K562 (cell line): ENCODE measurements at regions not wholly inside any gene's neighbourhood (a gene's known extent, or its start where the extent isn't known, plus 50 kb on each side); places are given as distances from the start of the nearest gene placed in this dataset.
A peak's percentile ranks its signal among the peaks of the same experiment; 100 is the strongest.

Experiments used
- ATAC-seq: fragments of 200-7000 bp; cut with Tn5 transposase; 3 replicates; pipeline ENCODE4 v1.9.1; 2020; ENCODE audit warnings: moderate library complexity
- BruUV-seq: library from RNA; stranded (reverse); fragments of 400-500 nt; replicated peaks from 2 replicates; lab custom pipeline; 2021; lab: Mats Ljungman, UMichigan
- CTCF ChIA-PET: fragments of 300-600 bp; formaldehyde crosslinking; extraction: SDS; loops from one replicate; lab custom pipeline; 2021; ENCODE audit warnings: low intra/inter-chr PET ratio; lab: Yijun Ruan, JAX
- POLR2A ChIA-PET: fragments of 300-600, 350-650 bp; sonication (Branson Sonifier 250); formaldehyde crosslinking; extraction: SDS; loops from one replicate; lab custom pipeline; 2021; ENCODE audit warnings: antibody characterized with exemption, inconsistent platforms; lab: Yijun Ruan, JAX
- DNase-seq, 4 experiments: peaks; one replicate each; pipeline versions ENCODE4 v3.0.0 to v3.0.0-alpha.2; 2011 to 2018; ENCODE audit warnings: low spot score in 3 of 4, mixed read lengths in 3 of 4; ENCODE audit errors: extremely low read depth in 1 of 4
- FAIRE-seq: peaks from 2 replicates; lab custom pipeline; 2011; peaks lifted over from hg19 to GRCh38; lab: Jason Lieb, UNC
- H2AFZ ChIP-seq: 2 replicates; pipeline ENCODE4 v1.6.0; 2011; ENCODE audit warnings: low read depth, low read length, control low read depth, inconsistent platforms
- H3K27ac ChIP-seq: fragments of 200-600 bp; 3 replicates; pipeline ENCODE4 v1.8.0; 2011; ENCODE audit warnings: low read depth, mild to moderate bottlenecking, control low read depth, inconsistent platforms, low read length, moderate library complexity, mixed read lengths; ENCODE audit errors: extremely low read depth
- H3K27me3 ChIP-seq, 2 experiments: fragments of 300-600 bp in 1 of 2; 2 replicates in 1 of 2; 3 replicates in 1 of 2; pipeline versions ENCODE4 v1.6.0 to v1.8.0; 2011; ENCODE audit warnings: inconsistent platforms in 2 of 2, low read length in 2 of 2, mild to moderate bottlenecking in 1 of 2, mixed read lengths in 1 of 2, moderate library complexity in 1 of 2; ENCODE audit not compliant: control insufficient read depth in 2 of 2, insufficient read depth in 2 of 2
- H3K36me3 ChIP-seq: fragments of 300-600 bp; 3 replicates; pipeline ENCODE4 v1.8.0; 2011; ENCODE audit warnings: mild to moderate bottlenecking, low read length, inconsistent platforms; ENCODE audit not compliant: control insufficient read depth, insufficient read depth
- H3K4me1 ChIP-seq, 2 experiments: fragments of 200-600 bp in 1 of 2; replicated peaks in 1 of 2; 2 replicates in 1 of 2; 3 replicates in 1 of 2; pipeline versions ENCODE4 v1.5.1 to v1.8.0; 2011; ENCODE audit warnings: inconsistent platforms in 2 of 2, low read length in 2 of 2, mild to moderate bottlenecking in 1 of 2, mixed read lengths in 1 of 2, moderate library complexity in 1 of 2; ENCODE audit not compliant: control insufficient read depth in 2 of 2, insufficient read depth in 2 of 2
- H3K4me2 ChIP-seq: 2 replicates; pipeline ENCODE4 v1.6.1; 2011; ENCODE audit warnings: low read length, control low read depth, inconsistent platforms, mixed read lengths; ENCODE audit not compliant: insufficient read depth
- H3K4me3 ChIP-seq: fragments of 200-600 bp; sonication (generic), shearing (Covaris generic); 2 replicates; pipeline ENCODE4 v1.5.1; 2016; ENCODE audit warnings: control low read depth, inconsistent platforms
- H3K79me2 ChIP-seq: fragments of 200-600 bp; 3 replicates; pipeline ENCODE4 v1.8.0; 2011; ENCODE audit warnings: low read length, inconsistent platforms; ENCODE audit not compliant: control insufficient read depth, insufficient read depth
- H3K9ac ChIP-seq, 2 experiments: 2 replicates each; pipeline versions ENCODE4 v1.6.0 to v1.6.1; 2011; ENCODE audit warnings: low read depth in 2 of 2, low read length in 2 of 2, control low read depth in 1 of 2, inconsistent platforms in 1 of 2, mild to moderate bottlenecking in 1 of 2, mixed read lengths in 1 of 2; ENCODE audit not compliant: insufficient read depth in 1 of 2
- H3K9me1 ChIP-seq: one replicate; pipeline ENCODE4 v1.6.0; 2011; ENCODE audit warnings: inconsistent platforms, mild to moderate bottlenecking, low read length, moderate library complexity; ENCODE audit not compliant: control insufficient read depth, insufficient read depth
- H3K9me3 ChIP-seq: replicated peaks from 2 replicates; pipeline ENCODE4 v1.5.1; 2011; ENCODE audit warnings: low read depth, low read length, inconsistent platforms; ENCODE audit not compliant: control insufficient read depth, insufficient read depth
- H4K20me1 ChIP-seq: replicated peaks from 2 replicates; pipeline ENCODE4 v1.6.1; 2011; ENCODE audit warnings: low read length, inconsistent platforms, mixed read lengths; ENCODE audit not compliant: control insufficient read depth, insufficient read depth
- ETV1 ChIP-seq: fragments of 450-650 bp; conservative IDR thresholded peaks from 2 replicates; pipeline ENCODE4 v1.6.1; 2016; ENCODE audit warnings: missing genetic modification characterization, control low read depth, low read depth, missing compliant biosample characterization
- EZH2 ChIP-seq: IDR thresholded peaks from 2 replicates; pipeline ENCODE4 v1.6.1; 2012; ENCODE audit warnings: low read depth, mild to moderate bottlenecking, inconsistent platforms, low read length, borderline replicate concordance
- MCM2 ChIP-seq: fragments of 450-650 bp; IDR thresholded peaks from 2 replicates; pipeline ENCODE4 v1.6.1; 2017; ENCODE audit warnings: low read depth, mild to moderate bottlenecking
- WGBS: fragments of 100-300 bp; shearing (Covaris generic); methylation state at CpG from one replicate; pipeline ENCODE4 v1.1.6; 2016; ENCODE audit warnings: low coverage, mixed read lengths; ENCODE audit not compliant: insufficient coverage; ENCODE audit errors: missing lambda C conversion rate; 5-methylcytosine and 5-hydroxymethylcytosine counted together
- in situ Hi-C: fragments of 300-500 bp; cut with MboI; formaldehyde crosslinking; loops from 4 replicates; pipeline ENCODE4 v1.15.0; 2018; ENCODE audit warnings: inconsistent platforms, mixed read lengths
- intact Hi-C: fragments of 100-400 bp; cut with micrococcal nuclease; formaldehyde crosslinking; loops from 2 replicates; pipeline ENCODE4 v1.14.2; 2022
- TF ChIP-seq, protein P1 (sequence below): fragments of 250-450 bp; sonication (Bioruptor Pico); IDR thresholded peaks from 2 replicates; pipeline ENCODE4 v1.8.0; 2022; ENCODE audit warnings: inconsistent platforms, mild to moderate bottlenecking, moderate library complexity, borderline replicate concordance
- TF ChIP-seq, protein P2 (sequence below): fragments of 450-650 bp; IDR thresholded peaks from 2 replicates; pipeline ENCODE4 v1.6.1; 2016; ENCODE audit warnings: low read depth
- TF ChIP-seq, protein P3 (sequence below): sonication (generic); formaldehyde crosslinking; IDR thresholded peaks from 2 replicates; pipeline ENCODE4 v1.8.0; 2022; ENCODE audit warnings: mild to moderate bottlenecking, missing genetic modification reagents

DNA sequence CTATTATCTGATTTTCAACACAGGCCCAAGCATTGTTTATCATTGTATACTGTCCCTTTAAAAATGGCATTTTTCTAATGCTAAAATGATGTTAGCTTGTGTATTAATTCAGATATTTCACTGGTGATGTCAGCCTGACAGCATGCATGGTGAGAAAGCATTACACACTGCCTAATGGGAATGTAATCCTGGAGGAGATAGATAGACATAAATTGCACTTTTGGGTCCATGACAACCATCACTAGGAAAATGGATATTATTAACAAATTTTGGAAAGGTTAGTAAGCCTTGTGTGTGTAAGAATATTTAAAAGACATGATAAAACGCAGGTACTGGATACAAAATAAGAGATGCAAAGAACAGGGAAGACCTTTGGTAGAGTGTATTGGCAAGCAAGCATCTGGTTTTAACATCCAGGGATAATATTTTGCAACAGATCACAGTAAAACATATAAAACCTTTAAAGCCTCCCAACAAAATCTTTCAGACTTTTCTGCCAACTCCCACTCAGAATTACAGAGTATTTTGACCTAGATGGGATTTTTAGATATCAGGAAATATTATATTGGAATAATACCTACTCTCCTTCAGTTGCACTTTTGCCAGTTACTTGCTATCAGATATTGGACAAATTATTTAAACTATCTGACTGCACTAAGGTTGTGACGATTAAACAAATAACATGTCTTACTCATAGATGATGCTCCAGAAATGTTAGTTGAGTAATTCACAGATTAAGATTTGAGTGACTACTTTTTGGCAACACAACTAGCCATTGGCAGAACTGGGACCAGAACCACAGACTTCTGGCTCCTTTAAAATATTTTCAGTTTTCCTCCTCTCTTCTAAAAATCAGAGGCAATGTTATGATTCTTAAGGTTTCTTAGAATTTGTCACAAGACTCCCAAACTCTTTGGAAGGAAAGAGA lies 291.6 kb upstream of the SEMA3C start:
- peaks cover 0 to 8% of the 10 kb centered on the region in 2 experiments; a peak in 2 of 5 replicates for H3K4me1 ChIP-seq
- no peak overlapping the region for H2AFZ ChIP-seq
- no peaks in the 10 kb centered on the region for H3K79me2 ChIP-seq
- FAIRE-seq (no peak), DNase-seq (no peak), ATAC-seq (no peak)
- CTCF ChIA-PET: no interaction called here
- H3K9ac ChIP-seq: no peak overlapping the region
- no peaks in the 10 kb centered on the region for H3K36me3 ChIP-seq
- H3K4me3 ChIP-seq: no peak overlapping the region
- H3K4me2 ChIP-seq: no peak overlapping the region
- H3K9me3 ChIP-seq: no peaks in the 10 kb centered on the region; the same call in 1 of the 2 replicates
- no peaks in the 10 kb centered on the region for H4K20me1 ChIP-seq
- no TSS peak for BruUV-seq
- no peaks in the 10 kb centered on the region for H3K27me3 ChIP-seq
- H3K27ac ChIP-seq: peak overlapping the region; percentile 84; the same call in 1 of the 3 replicates
- POLR2A ChIA-PET: no interaction called here
- WGBS: 8% methylated on average over 2 of the region's 2 CpGs
- H3K9me1 ChIP-seq: no peaks in the 10 kb centered on the region
- in situ Hi-C loops (no loop called here), intact Hi-C loops (no loop called here)
- TF ChIP-seq MCM2 (no peak), EZH2 (no peak), ETV1 (no peak)
- TF ChIP-seq, protein P1, sequence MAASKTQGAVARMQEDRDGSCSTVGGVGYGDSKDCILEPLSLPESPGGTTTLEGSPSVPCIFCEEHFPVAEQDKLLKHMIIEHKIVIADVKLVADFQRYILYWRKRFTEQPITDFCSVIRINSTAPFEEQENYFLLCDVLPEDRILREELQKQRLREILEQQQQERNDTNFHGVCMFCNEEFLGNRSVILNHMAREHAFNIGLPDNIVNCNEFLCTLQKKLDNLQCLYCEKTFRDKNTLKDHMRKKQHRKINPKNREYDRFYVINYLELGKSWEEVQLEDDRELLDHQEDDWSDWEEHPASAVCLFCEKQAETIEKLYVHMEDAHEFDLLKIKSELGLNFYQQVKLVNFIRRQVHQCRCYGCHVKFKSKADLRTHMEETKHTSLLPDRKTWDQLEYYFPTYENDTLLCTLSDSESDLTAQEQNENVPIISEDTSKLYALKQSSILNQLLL (CRISPR knock-in tag): no peak
- TF ChIP-seq, protein P2, sequence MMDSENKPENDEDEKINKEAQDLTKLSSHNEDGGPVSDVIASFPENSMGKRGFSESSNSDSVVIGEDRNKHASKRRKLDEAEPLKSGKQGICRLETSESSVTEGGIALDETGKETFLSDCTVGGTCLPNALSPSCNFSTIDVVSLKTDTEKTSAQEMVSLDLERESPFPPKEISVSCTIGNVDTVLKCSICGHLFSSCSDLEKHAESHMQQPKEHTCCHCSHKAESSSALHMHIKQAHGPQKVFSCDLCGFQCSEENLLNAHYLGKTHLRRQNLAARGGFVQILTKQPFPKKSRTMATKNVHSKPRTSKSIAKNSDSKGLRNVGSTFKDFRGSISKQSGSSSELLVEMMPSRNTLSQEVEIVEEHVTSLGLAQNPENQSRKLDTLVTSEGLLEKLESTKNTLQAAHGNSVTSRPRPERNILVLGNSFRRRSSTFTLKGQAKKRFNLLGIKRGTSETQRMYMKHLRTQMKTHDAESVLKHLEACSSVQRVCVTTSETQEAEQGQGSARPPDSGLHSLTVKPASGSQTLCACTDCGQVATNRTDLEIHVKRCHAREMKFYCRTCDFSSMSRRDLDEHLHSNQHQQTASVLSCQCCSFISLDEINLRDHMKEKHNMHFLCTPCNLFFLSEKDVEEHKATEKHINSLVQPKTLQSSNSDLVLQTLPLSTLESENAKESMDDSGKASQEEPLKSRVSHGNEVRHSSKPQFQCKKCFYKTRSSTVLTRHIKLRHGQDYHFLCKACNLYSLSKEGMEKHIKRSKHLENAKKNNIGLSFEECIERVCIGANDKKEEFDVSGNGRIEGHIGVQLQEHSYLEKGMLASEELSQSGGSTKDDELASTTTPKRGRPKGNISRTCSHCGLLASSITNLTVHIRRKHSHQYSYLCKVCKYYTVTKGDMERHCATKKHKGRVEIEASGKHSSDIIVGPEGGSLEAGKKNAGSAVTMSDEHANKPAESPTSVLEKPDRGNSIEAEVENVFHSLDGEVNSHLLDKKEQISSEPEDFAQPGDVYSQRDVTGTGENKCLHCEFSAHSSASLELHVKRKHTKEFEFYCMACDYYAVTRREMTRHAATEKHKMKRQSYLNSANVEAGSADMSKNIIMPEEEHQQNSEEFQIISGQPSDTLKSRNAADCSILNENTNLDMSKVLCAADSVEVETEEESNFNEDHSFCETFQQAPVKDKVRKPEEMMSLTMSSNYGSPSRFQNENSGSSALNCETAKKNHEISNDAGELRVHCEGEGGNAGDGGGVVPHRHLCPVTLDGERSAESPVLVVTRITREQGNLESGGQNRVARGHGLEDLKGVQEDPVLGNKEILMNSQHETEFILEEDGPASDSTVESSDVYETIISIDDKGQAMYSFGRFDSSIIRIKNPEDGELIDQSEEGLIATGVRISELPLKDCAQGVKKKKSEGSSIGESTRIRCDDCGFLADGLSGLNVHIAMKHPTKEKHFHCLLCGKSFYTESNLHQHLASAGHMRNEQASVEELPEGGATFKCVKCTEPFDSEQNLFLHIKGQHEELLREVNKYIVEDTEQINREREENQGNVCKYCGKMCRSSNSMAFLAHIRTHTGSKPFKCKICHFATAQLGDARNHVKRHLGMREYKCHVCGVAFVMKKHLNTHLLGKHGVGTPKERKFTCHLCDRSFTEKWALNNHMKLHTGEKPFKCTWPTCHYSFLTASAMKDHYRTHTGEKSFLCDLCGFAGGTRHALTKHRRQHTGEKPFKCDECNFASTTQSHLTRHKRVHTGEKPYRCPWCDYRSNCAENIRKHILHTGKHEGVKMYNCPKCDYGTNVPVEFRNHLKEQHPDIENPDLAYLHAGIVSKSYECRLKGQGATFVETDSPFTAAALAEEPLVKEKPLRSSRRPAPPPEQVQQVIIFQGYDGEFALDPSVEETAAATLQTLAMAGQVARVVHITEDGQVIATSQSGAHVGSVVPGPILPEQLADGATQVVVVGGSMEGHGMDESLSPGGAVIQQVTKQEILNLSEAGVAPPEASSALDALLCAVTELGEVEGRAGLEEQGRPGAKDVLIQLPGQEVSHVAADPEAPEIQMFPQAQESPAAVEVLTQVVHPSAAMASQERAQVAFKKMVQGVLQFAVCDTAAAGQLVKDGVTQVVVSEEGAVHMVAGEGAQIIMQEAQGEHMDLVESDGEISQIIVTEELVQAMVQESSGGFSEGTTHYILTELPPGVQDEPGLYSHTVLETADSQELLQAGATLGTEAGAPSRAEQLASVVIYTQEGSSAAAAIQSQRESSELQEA: no peak
- TF ChIP-seq, protein P3, sequence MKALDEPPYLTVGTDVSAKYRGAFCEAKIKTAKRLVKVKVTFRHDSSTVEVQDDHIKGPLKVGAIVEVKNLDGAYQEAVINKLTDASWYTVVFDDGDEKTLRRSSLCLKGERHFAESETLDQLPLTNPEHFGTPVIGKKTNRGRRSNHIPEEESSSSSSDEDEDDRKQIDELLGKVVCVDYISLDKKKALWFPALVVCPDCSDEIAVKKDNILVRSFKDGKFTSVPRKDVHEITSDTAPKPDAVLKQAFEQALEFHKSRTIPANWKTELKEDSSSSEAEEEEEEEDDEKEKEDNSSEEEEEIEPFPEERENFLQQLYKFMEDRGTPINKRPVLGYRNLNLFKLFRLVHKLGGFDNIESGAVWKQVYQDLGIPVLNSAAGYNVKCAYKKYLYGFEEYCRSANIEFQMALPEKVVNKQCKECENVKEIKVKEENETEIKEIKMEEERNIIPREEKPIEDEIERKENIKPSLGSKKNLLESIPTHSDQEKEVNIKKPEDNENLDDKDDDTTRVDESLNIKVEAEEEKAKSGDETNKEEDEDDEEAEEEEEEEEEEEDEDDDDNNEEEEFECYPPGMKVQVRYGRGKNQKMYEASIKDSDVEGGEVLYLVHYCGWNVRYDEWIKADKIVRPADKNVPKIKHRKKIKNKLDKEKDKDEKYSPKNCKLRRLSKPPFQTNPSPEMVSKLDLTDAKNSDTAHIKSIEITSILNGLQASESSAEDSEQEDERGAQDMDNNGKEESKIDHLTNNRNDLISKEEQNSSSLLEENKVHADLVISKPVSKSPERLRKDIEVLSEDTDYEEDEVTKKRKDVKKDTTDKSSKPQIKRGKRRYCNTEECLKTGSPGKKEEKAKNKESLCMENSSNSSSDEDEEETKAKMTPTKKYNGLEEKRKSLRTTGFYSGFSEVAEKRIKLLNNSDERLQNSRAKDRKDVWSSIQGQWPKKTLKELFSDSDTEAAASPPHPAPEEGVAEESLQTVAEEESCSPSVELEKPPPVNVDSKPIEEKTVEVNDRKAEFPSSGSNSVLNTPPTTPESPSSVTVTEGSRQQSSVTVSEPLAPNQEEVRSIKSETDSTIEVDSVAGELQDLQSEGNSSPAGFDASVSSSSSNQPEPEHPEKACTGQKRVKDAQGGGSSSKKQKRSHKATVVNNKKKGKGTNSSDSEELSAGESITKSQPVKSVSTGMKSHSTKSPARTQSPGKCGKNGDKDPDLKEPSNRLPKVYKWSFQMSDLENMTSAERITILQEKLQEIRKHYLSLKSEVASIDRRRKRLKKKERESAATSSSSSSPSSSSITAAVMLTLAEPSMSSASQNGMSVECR: no peak
